ENCODE measurements at regions not wholly inside any gene's neighbourhood (a gene's known extent, or its start where the extent isn't known, plus 50 kb on each side); places are given as distances from the start of the nearest gene placed in this dataset.

GRCh38 chr11:81897639-81898038, 836.0 kb downstream of the FAM181B start:
- no peaks in the 10 kb centered on the region for H3K36me3 ChIP-seq (replicated peaks in 1 of 2; ENCODE audit: control insufficient read depth in 1 of 2, insufficient read depth in 2 of 2, low read length in 2 of 2)
- ChIA-PET POLR2A (no interaction called here), CTCF (ENCODE audit: low intra/inter-chr PET ratio, low total read pairs) (no interaction called here)
- no peaks in the 10 kb centered on the region for H3K4me1 ChIP-seq (ENCODE audit: insufficient read depth, low read length)
- H4K20me1 ChIP-seq (ENCODE audit: insufficient read depth, low read length): no peaks in the 10 kb centered on the region
- H3K9ac ChIP-seq (ENCODE audit: insufficient read depth, low read depth, low read length): no peak overlapping the region
- H3K9me3 ChIP-seq (ENCODE audit: low read length): no peaks in the 10 kb centered on the region
- FAIRE-seq (no peak), DNase-seq (ENCODE audit: low spot score) (no peak), ATAC-seq (no peak)
- 6% methylated on average over 2 of the region's 2 CpGs for WGBS (ENCODE audit: low lambda C conversion rate)
- no peaks in the 10 kb centered on the region for H3K27me3 ChIP-seq (ENCODE audit: control insufficient read depth in 1 of 2, insufficient read depth in 2 of 2, low read length in 2 of 2)
- in situ Hi-C loops (cut with HindIII; ENCODE audit: extremely low pct_ligation_motif_present, low pct_unique_long_range_greater_than_20kb): no loop called here
- no peaks in the 10 kb centered on the region for H3K79me2 ChIP-seq (ENCODE audit: insufficient read depth, low read length)
- H3K27ac ChIP-seq (ENCODE audit: extremely low read length, insufficient read depth, low read length): no peak overlapping the region
- TF ChIP-seq RFX3 (CRISPR knock-in tag; IDR thresholded peaks at IDR 0.05) (no peak), IKZF5 (CRISPR knock-in tag; IDR thresholded peaks at IDR 0.05) (no peak)
- intact Hi-C loops (cut with micrococcal nuclease; ENCODE audit: unreplicated experiment): no loop called here
- H3K4me2 ChIP-seq (ENCODE audit: low read depth, low read length): no peak overlapping the region
- BruUV-seq (replicated peaks): no TSS peak
- no peak overlapping the region for H3K4me3 ChIP-seq (replicated peaks in 1 of 3; ENCODE audit: insufficient read depth in 1 of 3, low read depth in 2 of 3, low read length in 3 of 3)
- H2AFZ ChIP-seq (ENCODE audit: low read length): no peak overlapping the region

- CTCF ChIA-PET (ENCODE audit: low intra/inter-chr PET ratio, low total read pairs): no interaction called here
- in situ Hi-C loops (cut with HindIII; ENCODE audit: extremely low pct_ligation_motif_present, low pct_unique_long_range_greater_than_20kb): no loop called here
- 0% methylated on average over 3 of the region's 3 CpGs for WGBS (ENCODE audit: low lambda C conversion rate)
Observed at GRCh38 chr11:81895258-81895657, 838.4 kb downstream of the FAM181B start.

More at GRCh38 chr11:81895258-81895657, 838.4 kb downstream of the FAM181B start:
- Histone ChIP-seq H2AFZ (ENCODE audit: low read length) (no peak overlapping the region), H3K36me3 (replicated peaks in 1 of 2; ENCODE audit: control insufficient read depth in 1 of 2, insufficient read depth in 2 of 2, low read length in 2 of 2) (no peaks in the 10 kb centered on the region), H3K4me3 (replicated peaks in 1 of 3; ENCODE audit: insufficient read depth in 1 of 3, low read depth in 2 of 3, low read length in 3 of 3) (no peak overlapping the region), H3K9me3 (ENCODE audit: low read length) (no peaks in the 10 kb centered on the region), H3K79me2 (ENCODE audit: insufficient read depth, low read length) (no peaks in the 10 kb centered on the region), H3K27me3 (ENCODE audit: control insufficient read depth in 1 of 2, insufficient read depth in 2 of 2, low read length in 2 of 2) (no peaks in the 10 kb centered on the region), H3K4me1 (ENCODE audit: insufficient read depth, low read length) (no peaks in the 10 kb centered on the region), H3K27ac (ENCODE audit: extremely low read length, insufficient read depth, low read length) (no peak overlapping the region), H3K9ac (ENCODE audit: insufficient read depth, low read depth, low read length) (no peak overlapping the region), H3K4me2 (ENCODE audit: low read depth, low read length) (no peak overlapping the region), H4K20me1 (ENCODE audit: insufficient read depth, low read length) (no peaks in the 10 kb centered on the region)
- no TSS peak for BruUV-seq (replicated peaks)
- FAIRE-seq (no peak), DNase-seq (ENCODE audit: low spot score) (no peak), ATAC-seq (no peak)
- POLR2A ChIA-PET: no interaction called here
- intact Hi-C loops (cut with micrococcal nuclease; ENCODE audit: unreplicated experiment): no loop called here
- TF ChIP-seq MBD4 (IDR thresholded peaks at IDR 0.05; ENCODE audit: borderline replicate concordance, low read length) (no peak), ZNF260 (CRISPR knock-in tag; IDR thresholded peaks at IDR 0.05; ENCODE audit: borderline replicate concordance, low read depth) (no peak), ZNF335 (CRISPR knock-in tag; IDR thresholded peaks at IDR 0.05) (no peak), POGZ (CRISPR knock-in tag; IDR thresholded peaks at IDR 0.05) (no peak), ZNF574 (CRISPR knock-in tag; IDR thresholded peaks at IDR 0.05) (no peak), HNRNPH1 (optimal IDR thresholded peaks at IDR 0.05; ENCODE audit: low read depth, low read length) (no peak), MEIS1 (CRISPR knock-in tag; IDR thresholded peaks at IDR 0.05; ENCODE audit: borderline replicate concordance) (no peak)
